Progenitor cell of endocrine pancreas (in vitro differentiated cells): ENCODE measurements at regions not wholly inside any gene's neighbourhood (a gene's known extent, or its start where the extent isn't known, plus 50 kb on each side); places are given as distances from the start of the nearest gene placed in this dataset.

Source experiments
- DNase-seq: peaks from one replicate; pipeline ENCODE4 v3.0.0; 2021; ENCODE audit warnings: low spot score; ENCODE audit not compliant: unreplicated experiment
- H3K27ac Mint-ChIP-seq: 2 replicates; pipeline ENCODE4 v1.8.0; 2021; ENCODE audit warnings: mild to moderate bottlenecking, moderate library complexity, mixed read lengths
- H3K27me3 Mint-ChIP-seq: 2 replicates; pipeline ENCODE4 v1.8.0; 2021; ENCODE audit warnings: mixed read lengths
- H3K36me3 Mint-ChIP-seq: 2 replicates; pipeline ENCODE4 v1.8.0; 2022; ENCODE audit warnings: mixed read lengths; ENCODE audit not compliant: insufficient read depth
- H3K4me1 Mint-ChIP-seq: 2 replicates; pipeline ENCODE4 v1.8.0; 2021; ENCODE audit warnings: low read depth, mixed read lengths
- H3K4me3 Mint-ChIP-seq: 2 replicates; pipeline ENCODE4 v1.8.0; 2021; ENCODE audit warnings: low read depth, mild to moderate bottlenecking, moderate library complexity, mixed read lengths
- H3K9me3 Mint-ChIP-seq: 2 replicates; pipeline ENCODE4 v1.8.0; 2021; ENCODE audit warnings: low read depth, mixed read lengths
- CTCF ChIP-seq: fragments of 200-600 bp; sonication (generic); IDR thresholded peaks from one replicate; pipeline ENCODE4 v1.5.0; 2021; ENCODE audit warnings: antibody characterized with exemption, mild to moderate bottlenecking; ENCODE audit not compliant: unreplicated experiment

DNA sequence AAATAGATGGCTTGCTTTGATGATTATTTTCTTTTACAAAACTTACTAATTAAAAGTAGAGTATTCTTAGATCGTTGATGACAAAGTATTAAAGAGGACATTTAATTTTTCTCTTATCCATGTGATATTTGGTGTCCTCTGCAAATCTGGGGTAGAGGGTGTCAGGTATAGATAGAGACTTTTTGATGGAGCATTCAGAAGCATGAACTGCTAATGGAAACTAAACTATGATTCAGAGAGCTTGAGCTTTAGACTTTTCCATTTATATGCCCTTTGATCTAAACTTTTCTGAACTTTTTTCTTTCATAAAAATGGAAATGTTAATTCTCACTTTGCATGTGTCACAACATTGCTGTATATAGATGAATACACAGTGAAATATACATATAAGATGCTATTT is 619.7 kb downstream of the PLCL1 start:
- no peak for TF ChIP-seq CTCF
- Mint-ChIP-seq H3K9me3 (no peaks in the 10 kb centered on the region), H3K4me1 (no peaks in the 10 kb centered on the region), H3K4me3 (no peak overlapping the region), H3K27ac (no peak overlapping the region), H3K36me3 (no peaks in the 10 kb centered on the region), H3K27me3 (no peaks in the 10 kb centered on the region)
- no peak for DNase-seq

- Mint-ChIP-seq H3K4me3 (no peak overlapping the region), H3K36me3 (no peaks in the 10 kb centered on the region), H3K27ac (no peak overlapping the region), H3K4me1 (no peaks in the 10 kb centered on the region), H3K9me3 (no peaks in the 10 kb centered on the region), H3K27me3 (no peaks in the 10 kb centered on the region)
- DNase-seq, result no peak
- TF ChIP-seq CTCF, result no peak
Observed at GRCh38 chr2:198417836-198418235, 613.4 kb downstream of the PLCL1 start.

DNA sequence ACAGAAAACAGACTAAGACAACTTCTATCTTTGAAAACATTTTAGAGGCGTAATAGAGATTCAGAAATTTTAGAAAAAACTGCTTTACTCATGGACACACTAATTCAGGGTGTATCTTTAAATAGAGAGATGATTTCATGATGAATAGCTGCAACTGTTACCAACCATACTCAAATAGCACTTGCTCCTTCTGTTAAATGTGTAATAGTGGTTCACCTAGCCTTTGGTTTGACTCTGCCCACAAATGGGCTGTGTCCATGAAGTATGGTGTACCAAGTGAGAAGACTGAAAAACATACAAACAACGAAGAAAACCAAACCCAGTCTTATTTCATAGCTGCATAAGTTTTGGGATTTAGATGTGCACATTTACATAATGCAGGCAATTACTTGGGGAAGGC is 610.6 kb downstream of the PLCL1 start:
- TF ChIP-seq CTCF, result no peak
- no peak overlapping the region for H3K27ac Mint-ChIP-seq
- no peak overlapping the region for H3K4me3 Mint-ChIP-seq
- H3K9me3 Mint-ChIP-seq, result no peaks in the 10 kb centered on the region
- H3K36me3 Mint-ChIP-seq, result no peaks in the 10 kb centered on the region
- H3K27me3 Mint-ChIP-seq, result no peaks in the 10 kb centered on the region
- H3K4me1 Mint-ChIP-seq, result no peaks in the 10 kb centered on the region
- DNase-seq, result no peak

- no peak for TF ChIP-seq CTCF
- H3K4me1 Mint-ChIP-seq, result no peaks in the 10 kb centered on the region
- no peak for DNase-seq
- H3K27ac Mint-ChIP-seq, result no peak overlapping the region
- no peaks in the 10 kb centered on the region for H3K36me3 Mint-ChIP-seq
- H3K27me3 Mint-ChIP-seq, result peaks cover 3% of the 10 kb centered on the region
- no peaks in the 10 kb centered on the region for H3K9me3 Mint-ChIP-seq
- H3K4me3 Mint-ChIP-seq, result no peak overlapping the region
Observed at GRCh38 chr2:198411936-198412335, 607.5 kb downstream of the PLCL1 start.

GRCh38 chr2:198408171-198408570 is 603.8 kb downstream of the PLCL1 start:
- H3K36me3 Mint-ChIP-seq, result no peaks in the 10 kb centered on the region
- H3K27ac Mint-ChIP-seq, result no peak overlapping the region
- peaks cover 3% of the 10 kb centered on the region for H3K27me3 Mint-ChIP-seq
- peaks cover 1% of the 10 kb centered on the region for H3K4me1 Mint-ChIP-seq
- no peak for TF ChIP-seq CTCF
- no peaks in the 10 kb centered on the region for H3K9me3 Mint-ChIP-seq
- no peak overlapping the region for H3K4me3 Mint-ChIP-seq
- DNase-seq, result no peak
